Neural cell (in vitro differentiated cells): ENCODE measurements at regions not wholly inside any gene's neighbourhood (a gene's known extent, or its start where the extent isn't known, plus 50 kb on each side); places are given as distances from the start of the nearest gene placed in this dataset.

ENCODE experiments used
- H2AFZ ChIP-seq: fragments of 200-600, 300-800 bp; sonication (generic), shearing (Covaris generic); 2 replicates; pipeline ENCODE4 v1.6.0; 2014; ENCODE audit warnings: low read depth, mild to moderate bottlenecking, antibody characterized with exemption, low read length, moderate library complexity
- H3F3A ChIP-seq: fragments of 200-600 bp; shearing (Covaris generic); 2 replicates; pipeline ENCODE4 v1.6.1; 2016; ENCODE audit warnings: mild to moderate bottlenecking, moderate library complexity, mixed read lengths, antibody characterized with exemption, low read length; ENCODE audit not compliant: insufficient read depth, poor library complexity, severe bottlenecking
- H3K27ac ChIP-seq: fragments of 200-600, 300-800 bp; sonication (generic), shearing (Covaris generic); 2 replicates; pipeline ENCODE4 v1.5.1; 2014; ENCODE audit warnings: mild to moderate bottlenecking, low read length, moderate library complexity
- H3K27me3 ChIP-seq: fragments of 300-800, 200-600 bp; sonication (generic), shearing (Covaris generic); 2 replicates; pipeline ENCODE4 v1.6.0; 2014; ENCODE audit warnings: mild to moderate bottlenecking, low read depth, low read length, moderate library complexity; ENCODE audit not compliant: insufficient read depth
- H3K36me3 ChIP-seq: fragments of 300-800, 200-600 bp; sonication (generic), shearing (Covaris generic); 2 replicates; pipeline ENCODE4 v1.5.1; 2014; ENCODE audit warnings: mild to moderate bottlenecking, antibody characterized with exemption, low read length, moderate library complexity; ENCODE audit not compliant: insufficient read depth
- H3K4me2 ChIP-seq: fragments of 300-800, 200-600 bp; sonication (generic), shearing (Covaris generic); 2 replicates; pipeline ENCODE4 v1.6.0; 2014; ENCODE audit warnings: mild to moderate bottlenecking, low read length
- H3K4me3 ChIP-seq: fragments of 300-800, 200-600 bp; sonication (generic), shearing (Covaris generic); 2 replicates; pipeline ENCODE4 v1.5.1; 2014; ENCODE audit warnings: mild to moderate bottlenecking, low read length, moderate library complexity
- H3K79me2 ChIP-seq: fragments of 200-600 bp; shearing (Covaris generic); replicated peaks from 2 replicates; pipeline ENCODE4 v1.6.0; 2014; ENCODE audit warnings: mild to moderate bottlenecking, low read length, moderate library complexity; ENCODE audit not compliant: insufficient read depth
- H3K9ac ChIP-seq: fragments of 300-800, 200-600 bp; sonication (generic), shearing (Covaris generic); 2 replicates; pipeline ENCODE4 v1.6.1; 2016; ENCODE audit warnings: mild to moderate bottlenecking, low read length, mixed read lengths
- H3K9me2 ChIP-seq: fragments of 200-600 bp; shearing (Covaris generic); 2 replicates; pipeline ENCODE4 v1.6.1; 2016; ENCODE audit warnings: mild to moderate bottlenecking, low read length, mixed read lengths; ENCODE audit not compliant: insufficient read depth
- H3K9me3 ChIP-seq: fragments of 200-600, 300-800 bp; sonication (generic), shearing (Covaris generic); 2 replicates; pipeline ENCODE4 v1.6.1; 2016; ENCODE audit warnings: mild to moderate bottlenecking, mixed run types, low read length, moderate library complexity, mixed read lengths
- H4K20me1 ChIP-seq: fragments of 200-600 bp; shearing (Covaris generic); 2 replicates; pipeline ENCODE4 v1.6.1; 2016; ENCODE audit warnings: mild to moderate bottlenecking, mixed run types; ENCODE audit not compliant: insufficient read depth
- EP300 ChIP-seq: fragments of 450-650 bp; conservative IDR thresholded peaks from 2 replicates; pipeline ENCODE4 v1.6.1; 2014; ENCODE audit warnings: antibody characterized with exemption, mild to moderate bottlenecking, moderate library complexity; ENCODE audit not compliant: poor library complexity, severe bottlenecking
- EZH2 ChIP-seq: fragments of 200-600, 300-800 bp; shearing (Covaris generic), sonication (generic); IDR thresholded peaks from 2 replicates; pipeline ENCODE4 v1.6.1; 2014; ENCODE audit warnings: antibody characterized with exemption, low read length, borderline replicate concordance, mild to moderate bottlenecking; ENCODE audit not compliant: insufficient read depth, poor library complexity, severe bottlenecking
- MXI1 ChIP-seq: fragments of 450-650 bp; conservative IDR thresholded peaks from 2 replicates; pipeline ENCODE4 v1.6.1; 2014; ENCODE audit warnings: antibody characterized with exemption, mild to moderate bottlenecking; ENCODE audit not compliant: poor library complexity, severe bottlenecking
- POLR2AphosphoS5 ChIP-seq: IDR thresholded peaks from 2 replicates; pipeline ENCODE4 v1.6.1; 2012
- RAD21 ChIP-seq: fragments of 450-650 bp; conservative IDR thresholded peaks from 2 replicates; pipeline ENCODE4 v1.6.1; 2014; ENCODE audit warnings: antibody characterized with exemption, mild to moderate bottlenecking, moderate library complexity
- SMC3 ChIP-seq: fragments of 450-650 bp; conservative IDR thresholded peaks from 2 replicates; pipeline ENCODE4 v1.6.1; 2014; ENCODE audit warnings: antibody characterized with exemption, mild to moderate bottlenecking, moderate library complexity; ENCODE audit not compliant: poor library complexity
- TAF1 ChIP-seq: IDR thresholded peaks from 2 replicates; pipeline ENCODE4 v1.6.1; 2012; ENCODE audit warnings: low read depth
- TF ChIP-seq, protein P1 (sequence below): IDR thresholded peaks from 2 replicates; pipeline ENCODE4 v1.6.1; 2012; ENCODE audit warnings: borderline replicate concordance
- TF ChIP-seq, protein P2 (sequence below): fragments of 450-650 bp; IDR thresholded peaks from 2 replicates; pipeline ENCODE4 v1.5.1; 2014; ENCODE audit warnings: antibody characterized with exemption, mild to moderate bottlenecking, moderate library complexity; ENCODE audit not compliant: poor library complexity, severe bottlenecking

DNA sequence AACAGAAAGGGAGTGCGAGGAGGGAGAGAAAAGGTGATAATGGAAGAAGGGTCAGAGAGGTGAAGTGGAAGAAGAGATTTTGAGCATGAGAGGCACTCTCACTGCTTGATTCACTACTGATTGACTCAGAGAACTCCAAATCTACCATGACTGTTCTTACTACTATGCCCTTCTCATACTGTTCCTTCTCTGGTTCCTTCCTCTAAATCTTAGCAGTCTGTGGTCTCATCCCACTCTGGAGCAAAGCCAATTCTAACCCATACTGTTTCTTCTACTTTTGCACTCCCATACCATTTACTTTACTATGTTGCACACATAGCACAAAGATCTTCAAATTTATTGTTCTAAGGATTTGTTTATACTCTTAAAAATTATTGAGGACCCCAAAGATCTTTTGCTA, 100.8 kb downstream of the DTWD1 start:
- H3K4me2 ChIP-seq = no peak overlapping the region
- no peaks in the 10 kb centered on the region for H4K20me1 ChIP-seq
- no peaks in the 10 kb centered on the region for H3K79me2 ChIP-seq
- H3K9ac ChIP-seq = no peak overlapping the region
- no peaks in the 10 kb centered on the region for H3K9me3 ChIP-seq
- no peaks in the 10 kb centered on the region for H3K9me2 ChIP-seq
- no peak overlapping the region for H2AFZ ChIP-seq
- TF ChIP-seq EZH2 (no peak), SMC3 (no peak), EP300 (no peak), POLR2AphosphoS5 (no peak), TAF1 (no peak)
- TF ChIP-seq, protein P1, sequence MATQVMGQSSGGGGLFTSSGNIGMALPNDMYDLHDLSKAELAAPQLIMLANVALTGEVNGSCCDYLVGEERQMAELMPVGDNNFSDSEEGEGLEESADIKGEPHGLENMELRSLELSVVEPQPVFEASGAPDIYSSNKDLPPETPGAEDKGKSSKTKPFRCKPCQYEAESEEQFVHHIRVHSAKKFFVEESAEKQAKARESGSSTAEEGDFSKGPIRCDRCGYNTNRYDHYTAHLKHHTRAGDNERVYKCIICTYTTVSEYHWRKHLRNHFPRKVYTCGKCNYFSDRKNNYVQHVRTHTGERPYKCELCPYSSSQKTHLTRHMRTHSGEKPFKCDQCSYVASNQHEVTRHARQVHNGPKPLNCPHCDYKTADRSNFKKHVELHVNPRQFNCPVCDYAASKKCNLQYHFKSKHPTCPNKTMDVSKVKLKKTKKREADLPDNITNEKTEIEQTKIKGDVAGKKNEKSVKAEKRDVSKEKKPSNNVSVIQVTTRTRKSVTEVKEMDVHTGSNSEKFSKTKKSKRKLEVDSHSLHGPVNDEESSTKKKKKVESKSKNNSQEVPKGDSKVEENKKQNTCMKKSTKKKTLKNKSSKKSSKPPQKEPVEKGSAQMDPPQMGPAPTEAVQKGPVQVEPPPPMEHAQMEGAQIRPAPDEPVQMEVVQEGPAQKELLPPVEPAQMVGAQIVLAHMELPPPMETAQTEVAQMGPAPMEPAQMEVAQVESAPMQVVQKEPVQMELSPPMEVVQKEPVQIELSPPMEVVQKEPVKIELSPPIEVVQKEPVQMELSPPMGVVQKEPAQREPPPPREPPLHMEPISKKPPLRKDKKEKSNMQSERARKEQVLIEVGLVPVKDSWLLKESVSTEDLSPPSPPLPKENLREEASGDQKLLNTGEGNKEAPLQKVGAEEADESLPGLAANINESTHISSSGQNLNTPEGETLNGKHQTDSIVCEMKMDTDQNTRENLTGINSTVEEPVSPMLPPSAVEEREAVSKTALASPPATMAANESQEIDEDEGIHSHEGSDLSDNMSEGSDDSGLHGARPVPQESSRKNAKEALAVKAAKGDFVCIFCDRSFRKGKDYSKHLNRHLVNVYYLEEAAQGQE = no peak
- TF ChIP-seq, protein P2, sequence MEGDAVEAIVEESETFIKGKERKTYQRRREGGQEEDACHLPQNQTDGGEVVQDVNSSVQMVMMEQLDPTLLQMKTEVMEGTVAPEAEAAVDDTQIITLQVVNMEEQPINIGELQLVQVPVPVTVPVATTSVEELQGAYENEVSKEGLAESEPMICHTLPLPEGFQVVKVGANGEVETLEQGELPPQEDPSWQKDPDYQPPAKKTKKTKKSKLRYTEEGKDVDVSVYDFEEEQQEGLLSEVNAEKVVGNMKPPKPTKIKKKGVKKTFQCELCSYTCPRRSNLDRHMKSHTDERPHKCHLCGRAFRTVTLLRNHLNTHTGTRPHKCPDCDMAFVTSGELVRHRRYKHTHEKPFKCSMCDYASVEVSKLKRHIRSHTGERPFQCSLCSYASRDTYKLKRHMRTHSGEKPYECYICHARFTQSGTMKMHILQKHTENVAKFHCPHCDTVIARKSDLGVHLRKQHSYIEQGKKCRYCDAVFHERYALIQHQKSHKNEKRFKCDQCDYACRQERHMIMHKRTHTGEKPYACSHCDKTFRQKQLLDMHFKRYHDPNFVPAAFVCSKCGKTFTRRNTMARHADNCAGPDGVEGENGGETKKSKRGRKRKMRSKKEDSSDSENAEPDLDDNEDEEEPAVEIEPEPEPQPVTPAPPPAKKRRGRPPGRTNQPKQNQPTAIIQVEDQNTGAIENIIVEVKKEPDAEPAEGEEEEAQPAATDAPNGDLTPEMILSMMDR = no peak
- no peak overlapping the region for H3K4me3 ChIP-seq
- no peaks in the 10 kb centered on the region for H3F3A ChIP-seq
- no peaks in the 10 kb centered on the region for H3K36me3 ChIP-seq
- no peaks in the 10 kb centered on the region for H3K27me3 ChIP-seq
- no peak overlapping the region for H3K27ac ChIP-seq

DNA sequence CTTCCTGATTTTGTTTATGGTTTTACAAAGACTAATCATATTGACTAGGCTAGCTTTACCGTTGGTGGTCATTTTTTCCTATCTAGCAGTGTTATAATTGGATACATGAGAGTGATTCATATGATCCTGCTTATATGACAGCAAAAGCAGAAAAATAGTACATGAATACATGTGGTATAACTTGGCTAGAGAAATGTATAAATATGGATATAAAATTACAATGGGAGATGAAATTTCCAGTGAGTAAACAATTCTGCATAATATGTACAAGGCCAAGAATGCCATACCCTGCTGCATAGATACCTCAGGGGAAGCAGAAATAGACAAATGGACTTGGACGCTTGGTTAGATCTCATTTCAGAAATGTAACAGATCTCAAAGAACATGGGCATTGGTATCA, 103.1 kb downstream of the DTWD1 start:
- H3K9me3 ChIP-seq = no peaks in the 10 kb centered on the region
- H3K36me3 ChIP-seq = no peaks in the 10 kb centered on the region
- H2AFZ ChIP-seq = no peak overlapping the region
- no peak overlapping the region for H3K27ac ChIP-seq
- H3K9me2 ChIP-seq = no peaks in the 10 kb centered on the region
- H3K27me3 ChIP-seq = no peaks in the 10 kb centered on the region
- no peaks in the 10 kb centered on the region for H3F3A ChIP-seq
- no peak overlapping the region for H3K4me3 ChIP-seq
- no peak overlapping the region for H3K4me2 ChIP-seq
- TF ChIP-seq EZH2 (no peak), RAD21 (no peak), MXI1 (no peak), EP300 (no peak), SMC3 (no peak), TAF1 (no peak), POLR2AphosphoS5 (no peak)
- TF ChIP-seq, protein P2 = no peak
- TF ChIP-seq, protein P1 = no peak
- H3K9ac ChIP-seq = no peak overlapping the region
- H4K20me1 ChIP-seq = no peaks in the 10 kb centered on the region
- no peaks in the 10 kb centered on the region for H3K79me2 ChIP-seq
